ENCODE measurements at regions not wholly inside any gene's neighbourhood (a gene's known extent, or its start where the extent isn't known, plus 50 kb on each side); places are given as distances from the start of the nearest gene placed in this dataset.

- no peak for DNase-seq (ENCODE audit: low read depth in 1 of 2, low spot score in 1 of 2)
- H3K27me3 ChIP-seq (ENCODE audit: insufficient read depth, poor library complexity, severe bottlenecking): no peaks in the 10 kb centered on the region
- H3K27ac ChIP-seq (replicated peaks): no peak overlapping the region
- H3K4me3 ChIP-seq (replicated peaks; ENCODE audit: insufficient read depth, low read length): no peak overlapping the region
- TF ChIP-seq REST (IDR thresholded peaks at IDR 0.05; ENCODE audit: insufficient replicate concordance, low read depth): no peak
- TF ChIP-seq CTCF (IDR thresholded peaks at IDR 0.05; ENCODE audit: insufficient read depth, low read length): no peak
- no peak for TF ChIP-seq GABPA (IDR thresholded peaks at IDR 0.05; ENCODE audit: low read depth)
- TF ChIP-seq SPI1 (IDR thresholded peaks at IDR 0.05; ENCODE audit: borderline replicate concordance, low read depth): no peak
- no peak for TF ChIP-seq POLR2AphosphoS5 (IDR thresholded peaks at IDR 0.05; ENCODE audit: low read depth)
Measured at GRCh38 chr14:89603938-89604480, 187.0 kb upstream of the FOXN3 start.

- DNase-seq (ENCODE audit: low read depth in 1 of 2, low spot score in 1 of 2): no peak
- Histone ChIP-seq H3K4me3 (replicated peaks; ENCODE audit: insufficient read depth, low read length) (no peak overlapping the region), H3K27ac (replicated peaks) (no peak overlapping the region), H3K27me3 (ENCODE audit: insufficient read depth, poor library complexity, severe bottlenecking) (no peaks in the 10 kb centered on the region)
- no peak for TF ChIP-seq POLR2AphosphoS5 (IDR thresholded peaks at IDR 0.05; ENCODE audit: low read depth)
- no peak for TF ChIP-seq GABPA (IDR thresholded peaks at IDR 0.05; ENCODE audit: low read depth)
- TF ChIP-seq SPI1 (IDR thresholded peaks at IDR 0.05; ENCODE audit: borderline replicate concordance, low read depth): no peak
- TF ChIP-seq CTCF (IDR thresholded peaks at IDR 0.05; ENCODE audit: insufficient read depth, low read length): no peak
- no peak for TF ChIP-seq REST (IDR thresholded peaks at IDR 0.05; ENCODE audit: insufficient replicate concordance, low read depth)
Measured at GRCh38 chr14:89600950-89601826, 184.2 kb upstream of the FOXN3 start.

- TF ChIP-seq SPI1 (IDR thresholded peaks at IDR 0.05; ENCODE audit: borderline replicate concordance, low read depth) (no peak), CTCF (IDR thresholded peaks at IDR 0.05; ENCODE audit: insufficient read depth, low read length) (no peak), REST (IDR thresholded peaks at IDR 0.05; ENCODE audit: insufficient replicate concordance, low read depth) (no peak)
- no peak overlapping the region for H3K27ac ChIP-seq (replicated peaks)
- no peak for DNase-seq (ENCODE audit: low read depth in 1 of 2, low spot score in 1 of 2)
- no peak overlapping the region for H3K4me3 ChIP-seq (replicated peaks; ENCODE audit: insufficient read depth, low read length)
- H3K27me3 ChIP-seq (ENCODE audit: insufficient read depth, poor library complexity, severe bottlenecking): no peaks in the 10 kb centered on the region
Measured at GRCh38 chr14:89600029-89600428, 183.0 kb upstream of the FOXN3 start.
